AG09309 (cell line): ENCODE measurements at regions not wholly inside any gene's neighbourhood (a gene's known extent, or its start where the extent isn't known, plus 50 kb on each side); places are given as distances from the start of the nearest gene placed in this dataset.
"Not testable (repeated sequence)": the region's sequence is repeated elsewhere in the genome, so short reads cannot be mapped to it uniquely, and the experiment has no call there.

Source experiments
- DNase-seq: peaks from one replicate; pipeline ENCODE4 v3.0.0-alpha.2; 2010; ENCODE audit warnings: low read depth
- H3K4me3 ChIP-seq: 2 replicates; pipeline ENCODE4 v1.5.1; 2011; ENCODE audit warnings: mild to moderate bottlenecking, low read depth, low read length, moderate library complexity; ENCODE audit not compliant: control insufficient read depth
- CTCF ChIP-seq: IDR thresholded peaks from 2 replicates; pipeline ENCODE4 v1.5.1; 2011; ENCODE audit warnings: mild to moderate bottlenecking, low read depth, low read length, inconsistent platforms; ENCODE audit not compliant: insufficient read depth, control insufficient read depth; ENCODE audit errors: missing control alignments

- no peak for TF ChIP-seq CTCF
- no peak for DNase-seq
- no peak overlapping the region for H3K4me3 ChIP-seq
These were observed 111.3 kb downstream of the ZNF486 start for GRCh38 chr19:20278342-20278741.

GRCh38 chr19:20276732-20277082 lies 109.7 kb downstream of the ZNF486 start:
- not testable (repeated sequence) for DNase-seq, H3K4me3 ChIP-seq

GRCh38 chr19:20276011-20276731 lies 109.2 kb downstream of the ZNF486 start:
- H3K4me3 ChIP-seq: no peak overlapping the region
- TF ChIP-seq CTCF: no peak
- no peak for DNase-seq

- TF ChIP-seq CTCF: no peak
- DNase-seq: no peak
- no peak overlapping the region for H3K4me3 ChIP-seq
These were observed 107.0 kb downstream of the ZNF486 start for GRCh38 chr19:20273951-20274570.

GRCh38 chr19:20273376-20273775 lies 106.4 kb downstream of the ZNF486 start:
- no peak for TF ChIP-seq CTCF
- no peak overlapping the region for H3K4me3 ChIP-seq
- DNase-seq: no peak

- H3K4me3 ChIP-seq: not testable (repeated sequence)
These were observed 105.6 kb downstream of the ZNF486 start for GRCh38 chr19:20272627-20273010.

GRCh38 chr19:20271927-20272626 lies 105.1 kb downstream of the ZNF486 start:
- not testable (repeated sequence) for DNase-seq, H3K4me3 ChIP-seq

More at GRCh38 chr19:20272627-20273010, 105.6 kb downstream of the ZNF486 start:
- DNase-seq: not testable (repeated sequence)

GRCh38 chr19:20271215-20271926 lies 104.4 kb downstream of the ZNF486 start:
- DNase-seq: no peak
- no peak for TF ChIP-seq CTCF
- no peak overlapping the region for H3K4me3 ChIP-seq
